ENCODE measurements at regions not wholly inside any gene's neighbourhood (a gene's known extent, or its start where the extent isn't known, plus 50 kb on each side); places are given as distances from the start of the nearest gene placed in this dataset.

- TF ChIP-seq, protein P1, sequence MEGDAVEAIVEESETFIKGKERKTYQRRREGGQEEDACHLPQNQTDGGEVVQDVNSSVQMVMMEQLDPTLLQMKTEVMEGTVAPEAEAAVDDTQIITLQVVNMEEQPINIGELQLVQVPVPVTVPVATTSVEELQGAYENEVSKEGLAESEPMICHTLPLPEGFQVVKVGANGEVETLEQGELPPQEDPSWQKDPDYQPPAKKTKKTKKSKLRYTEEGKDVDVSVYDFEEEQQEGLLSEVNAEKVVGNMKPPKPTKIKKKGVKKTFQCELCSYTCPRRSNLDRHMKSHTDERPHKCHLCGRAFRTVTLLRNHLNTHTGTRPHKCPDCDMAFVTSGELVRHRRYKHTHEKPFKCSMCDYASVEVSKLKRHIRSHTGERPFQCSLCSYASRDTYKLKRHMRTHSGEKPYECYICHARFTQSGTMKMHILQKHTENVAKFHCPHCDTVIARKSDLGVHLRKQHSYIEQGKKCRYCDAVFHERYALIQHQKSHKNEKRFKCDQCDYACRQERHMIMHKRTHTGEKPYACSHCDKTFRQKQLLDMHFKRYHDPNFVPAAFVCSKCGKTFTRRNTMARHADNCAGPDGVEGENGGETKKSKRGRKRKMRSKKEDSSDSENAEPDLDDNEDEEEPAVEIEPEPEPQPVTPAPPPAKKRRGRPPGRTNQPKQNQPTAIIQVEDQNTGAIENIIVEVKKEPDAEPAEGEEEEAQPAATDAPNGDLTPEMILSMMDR (IDR thresholded peaks at IDR 0.05), result no peak
- no peak for TF ChIP-seq POLR2A (IDR thresholded peaks at IDR 0.05)
These were observed 71.5 kb upstream of the RTL6 start for GRCh38 chr22:44569561-44569991.

All from transverse colon (tissue), 3 donors.